WI38 (cell line): ENCODE measurements at regions not wholly inside any gene's neighbourhood (a gene's known extent, or its start where the extent isn't known, plus 50 kb on each side); places are given as distances from the start of the nearest gene placed in this dataset.

Experiments used
- H3K4me3 ChIP-seq: 2 replicates; pipeline ENCODE4 v1.5.1; 2011; ENCODE audit warnings: low read depth, mild to moderate bottlenecking, control low read depth, low read length
- TF ChIP-seq, protein P1 (sequence below): IDR thresholded peaks from 2 replicates; pipeline ENCODE4 v1.5.1; 2012; ENCODE audit warnings: low read depth, mild to moderate bottlenecking, control low read depth, low read length

GRCh38 chr11:15558513-15559181 is 443.9 kb downstream of the INSC start:
- TF ChIP-seq, protein P1, sequence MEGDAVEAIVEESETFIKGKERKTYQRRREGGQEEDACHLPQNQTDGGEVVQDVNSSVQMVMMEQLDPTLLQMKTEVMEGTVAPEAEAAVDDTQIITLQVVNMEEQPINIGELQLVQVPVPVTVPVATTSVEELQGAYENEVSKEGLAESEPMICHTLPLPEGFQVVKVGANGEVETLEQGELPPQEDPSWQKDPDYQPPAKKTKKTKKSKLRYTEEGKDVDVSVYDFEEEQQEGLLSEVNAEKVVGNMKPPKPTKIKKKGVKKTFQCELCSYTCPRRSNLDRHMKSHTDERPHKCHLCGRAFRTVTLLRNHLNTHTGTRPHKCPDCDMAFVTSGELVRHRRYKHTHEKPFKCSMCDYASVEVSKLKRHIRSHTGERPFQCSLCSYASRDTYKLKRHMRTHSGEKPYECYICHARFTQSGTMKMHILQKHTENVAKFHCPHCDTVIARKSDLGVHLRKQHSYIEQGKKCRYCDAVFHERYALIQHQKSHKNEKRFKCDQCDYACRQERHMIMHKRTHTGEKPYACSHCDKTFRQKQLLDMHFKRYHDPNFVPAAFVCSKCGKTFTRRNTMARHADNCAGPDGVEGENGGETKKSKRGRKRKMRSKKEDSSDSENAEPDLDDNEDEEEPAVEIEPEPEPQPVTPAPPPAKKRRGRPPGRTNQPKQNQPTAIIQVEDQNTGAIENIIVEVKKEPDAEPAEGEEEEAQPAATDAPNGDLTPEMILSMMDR = no peak
- no peak overlapping the region for H3K4me3 ChIP-seq

DNA sequence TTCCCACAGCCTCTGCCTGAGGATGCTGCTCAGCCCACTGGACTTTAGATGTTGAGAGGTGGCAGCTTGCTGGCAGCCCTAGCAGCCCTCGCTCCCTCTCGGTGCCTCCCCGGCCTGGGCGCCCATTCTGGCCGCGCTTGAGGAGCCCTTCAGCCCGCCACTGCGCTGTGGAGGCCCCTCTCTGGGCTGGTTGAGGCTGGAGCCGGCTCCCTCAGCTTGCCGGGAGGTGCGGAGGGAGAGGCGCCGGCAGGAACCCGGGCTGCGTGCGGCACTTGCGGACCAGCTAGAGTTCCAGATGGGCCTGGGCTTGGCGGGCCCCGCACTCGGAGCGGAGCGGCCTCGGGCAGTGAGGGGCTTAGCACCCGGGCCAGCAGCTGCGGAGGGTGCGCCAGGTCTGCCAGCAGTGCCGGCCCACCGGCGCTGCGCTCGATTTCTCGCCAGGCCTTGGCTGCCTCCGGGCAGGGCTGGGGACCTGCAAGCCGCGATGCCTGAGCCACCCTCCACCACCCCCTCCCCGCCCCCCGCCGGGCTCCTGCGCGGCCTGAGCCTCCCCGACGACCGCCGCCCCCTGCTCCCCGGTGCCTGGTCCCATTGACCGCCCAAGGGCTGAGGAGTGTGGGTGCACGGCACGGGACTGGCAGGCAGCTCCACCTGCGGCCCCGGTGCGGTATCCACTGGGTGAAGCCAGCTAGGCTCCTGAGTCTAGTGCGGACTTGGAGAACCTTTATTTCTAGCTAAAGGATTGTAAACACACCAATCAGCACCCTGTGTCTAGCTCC is 446.2 kb downstream of the INSC start:
- TF ChIP-seq, protein P1 = no peak
- no peak overlapping the region for H3K4me3 ChIP-seq

- TF ChIP-seq, protein P1 = no peak
- no peak overlapping the region for H3K4me3 ChIP-seq
These were observed 447.5 kb downstream of the INSC start for GRCh38 chr11:15562230-15562629.

DNA sequence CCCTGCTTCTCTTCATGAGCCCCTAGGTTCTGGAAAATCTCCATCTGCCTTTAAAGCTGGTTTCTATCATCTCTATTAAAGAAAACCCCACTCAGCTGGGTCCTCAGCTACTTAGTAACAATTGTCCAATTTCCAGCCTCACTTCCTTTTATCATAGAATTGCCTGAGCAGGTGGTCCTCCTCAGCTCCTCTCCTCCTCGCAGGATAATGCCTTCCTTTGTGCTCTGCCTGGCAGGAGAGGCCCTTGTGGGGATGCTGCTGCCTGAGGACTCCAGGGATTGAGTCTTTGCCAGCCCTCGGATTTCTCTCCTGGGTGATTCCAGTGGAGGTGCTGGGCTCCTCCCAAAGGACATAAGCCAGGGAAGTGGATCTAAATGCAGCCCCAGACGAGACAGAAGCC is 448.3 kb downstream of the INSC start:
- no peak overlapping the region for H3K4me3 ChIP-seq
- TF ChIP-seq, protein P1 = no peak

GRCh38 chr11:15565880-15566279 is 451.2 kb downstream of the INSC start:
- no peak overlapping the region for H3K4me3 ChIP-seq
- TF ChIP-seq, protein P1 = no peak

DNA sequence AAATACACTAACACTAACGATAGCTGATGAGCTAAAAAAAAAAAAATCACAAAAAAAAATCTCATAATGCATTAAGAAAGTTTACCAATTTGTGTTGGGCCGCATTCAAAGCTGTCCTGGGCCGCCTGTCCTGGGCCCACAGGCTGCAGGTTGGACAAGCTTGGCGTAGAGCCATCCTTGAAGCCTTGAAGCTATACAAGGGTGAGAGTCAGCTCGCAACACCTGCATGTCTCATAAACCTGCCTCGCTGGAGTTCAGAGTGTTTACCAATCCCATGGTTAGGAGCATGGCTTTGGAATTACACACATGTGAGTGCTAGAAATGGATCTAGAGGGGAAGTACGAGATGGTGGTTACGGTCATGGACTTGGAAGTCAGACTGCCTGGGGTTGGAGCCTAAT is 453.7 kb downstream of the INSC start:
- TF ChIP-seq, protein P1 = no peak

More for the DNA sequence above, 453.7 kb downstream of the INSC start:
- H3K4me3 ChIP-seq = no peak overlapping the region
